IPS-15b (cell line): ENCODE measurements at regions not wholly inside any gene's neighbourhood (a gene's known extent, or its start where the extent isn't known, plus 50 kb on each side); places are given as distances from the start of the nearest gene placed in this dataset.

Experiments
- H3K27me3 ChIP-seq: one replicate; pipeline ENCODE4 v1.6.1; 2013; ENCODE audit warnings: low read length; ENCODE audit not compliant: control insufficient read depth, insufficient read depth
- H3K36me3 ChIP-seq: one replicate; pipeline ENCODE4 v1.6.1; 2013; ENCODE audit warnings: low read length; ENCODE audit not compliant: control insufficient read depth, insufficient read depth
- H3K4me1 ChIP-seq: one replicate; pipeline ENCODE4 v1.6.1; 2013; ENCODE audit warnings: mild to moderate bottlenecking, low read length; ENCODE audit not compliant: control insufficient read depth, insufficient read depth
- H3K4me3 ChIP-seq: one replicate; pipeline ENCODE4 v1.5.1; 2013; ENCODE audit warnings: low read depth, low read length
- H3K9ac ChIP-seq: one replicate; pipeline ENCODE4 v1.6.1; 2013; ENCODE audit warnings: low read depth, mild to moderate bottlenecking, low read length
- H3K9me3 ChIP-seq: one replicate; pipeline ENCODE4 v1.6.1; 2013; ENCODE audit warnings: mild to moderate bottlenecking, low read length; ENCODE audit not compliant: control insufficient read depth, insufficient read depth

GRCh38 chr21:38556390-38556789 is 58.1 kb upstream of the ERG start:
- Histone ChIP-seq H3K9ac (no peak overlapping the region), H3K36me3 (no peaks in the 10 kb centered on the region), H3K4me1 (no peaks in the 10 kb centered on the region), H3K9me3 (no peaks in the 10 kb centered on the region), H3K4me3 (no peak overlapping the region), H3K27me3 (no peaks in the 10 kb centered on the region)

GRCh38 chr21:38561205-38561604 is 62.9 kb upstream of the ERG start:
- no peaks in the 10 kb centered on the region for H3K36me3 ChIP-seq
- H3K27me3 ChIP-seq = no peaks in the 10 kb centered on the region
- no peaks in the 10 kb centered on the region for H3K4me1 ChIP-seq

GRCh38 chr21:38561613-38562581 is 63.6 kb upstream of the ERG start:
- Histone ChIP-seq H3K4me1 (no peaks in the 10 kb centered on the region), H3K27me3 (no peaks in the 10 kb centered on the region), H3K9ac (no peak overlapping the region), H3K4me3 (no peak overlapping the region), H3K9me3 (no peaks in the 10 kb centered on the region), H3K36me3 (no peaks in the 10 kb centered on the region)

More at GRCh38 chr21:38561205-38561604, 62.9 kb upstream of the ERG start:
- Histone ChIP-seq H3K9ac (no peak overlapping the region), H3K9me3 (no peaks in the 10 kb centered on the region), H3K4me3 (no peak overlapping the region)

- no peak overlapping the region for H3K4me3 ChIP-seq
- no peaks in the 10 kb centered on the region for H3K9me3 ChIP-seq
- H3K4me1 ChIP-seq = no peaks in the 10 kb centered on the region
- H3K9ac ChIP-seq = no peak overlapping the region
- H3K27me3 ChIP-seq = no peaks in the 10 kb centered on the region
- no peaks in the 10 kb centered on the region for H3K36me3 ChIP-seq
Measured at GRCh38 chr21:38567335-38567969, 69.2 kb upstream of the ERG start.

GRCh38 chr21:38567970-38568360 is 69.7 kb upstream of the ERG start:
- Histone ChIP-seq H3K4me1 (no peaks in the 10 kb centered on the region), H3K9ac (no peak overlapping the region), H3K4me3 (no peak overlapping the region)

GRCh38 chr21:38569733-38570132 is 71.5 kb upstream of the ERG start:
- no peak overlapping the region for H3K4me3 ChIP-seq
- H3K27me3 ChIP-seq = no peaks in the 10 kb centered on the region
- H3K4me1 ChIP-seq = no peaks in the 10 kb centered on the region
- H3K36me3 ChIP-seq = no peaks in the 10 kb centered on the region
- H3K9ac ChIP-seq = no peak overlapping the region
- no peaks in the 10 kb centered on the region for H3K9me3 ChIP-seq

More at GRCh38 chr21:38567970-38568360, 69.7 kb upstream of the ERG start:
- Histone ChIP-seq H3K27me3 (no peaks in the 10 kb centered on the region), H3K36me3 (no peaks in the 10 kb centered on the region), H3K9me3 (no peaks in the 10 kb centered on the region)

GRCh38 chr21:38570596-38570995 is 72.3 kb upstream of the ERG start:
- no peak overlapping the region for H3K9ac ChIP-seq
- H3K36me3 ChIP-seq = no peaks in the 10 kb centered on the region
- H3K4me1 ChIP-seq = no peaks in the 10 kb centered on the region
- no peaks in the 10 kb centered on the region for H3K9me3 ChIP-seq
- no peaks in the 10 kb centered on the region for H3K27me3 ChIP-seq
- no peak overlapping the region for H3K4me3 ChIP-seq

- no peak overlapping the region for H3K4me3 ChIP-seq
- no peaks in the 10 kb centered on the region for H3K9me3 ChIP-seq
- no peaks in the 10 kb centered on the region for H3K36me3 ChIP-seq
- no peaks in the 10 kb centered on the region for H3K27me3 ChIP-seq
- no peak overlapping the region for H3K9ac ChIP-seq
- H3K4me1 ChIP-seq = no peaks in the 10 kb centered on the region
Measured at GRCh38 chr21:38574895-38575575, 76.8 kb upstream of the ERG start.

GRCh38 chr21:38577887-38578286 is 79.6 kb upstream of the ERG start:
- Histone ChIP-seq H3K4me3 (no peak overlapping the region), H3K9me3 (no peaks in the 10 kb centered on the region), H3K4me1 (no peaks in the 10 kb centered on the region), H3K9ac (no peak overlapping the region), H3K36me3 (no peaks in the 10 kb centered on the region), H3K27me3 (no peaks in the 10 kb centered on the region)

- no peak overlapping the region for H3K9ac ChIP-seq
- H3K27me3 ChIP-seq = no peaks in the 10 kb centered on the region
- H3K4me3 ChIP-seq = no peak overlapping the region
- H3K4me1 ChIP-seq = peaks cover 3% of the 10 kb centered on the region
- H3K36me3 ChIP-seq = no peaks in the 10 kb centered on the region
- no peaks in the 10 kb centered on the region for H3K9me3 ChIP-seq
Measured at GRCh38 chr21:38590449-38591217, 92.4 kb upstream of the ERG start.

- H3K36me3 ChIP-seq = no peaks in the 10 kb centered on the region
- H3K9me3 ChIP-seq = no peaks in the 10 kb centered on the region
- peaks cover 3% of the 10 kb centered on the region for H3K4me1 ChIP-seq
- no peak overlapping the region for H3K4me3 ChIP-seq
- no peak overlapping the region for H3K9ac ChIP-seq
- no peaks in the 10 kb centered on the region for H3K27me3 ChIP-seq
Measured at GRCh38 chr21:38591218-38591537, 92.9 kb upstream of the ERG start.
